ENCODE measurements at regions not wholly inside any gene's neighbourhood (a gene's known extent, or its start where the extent isn't known, plus 50 kb on each side); places are given as distances from the start of the nearest gene placed in this dataset.

GRCh38 chr14:82626156-82627066, 1092.8 kb upstream of the SEL1L start:
- no peak for TF ChIP-seq CTCF (IDR thresholded peaks at IDR 0.05)
- TF ChIP-seq POLR2A (IDR thresholded peaks at IDR 0.05) = no peak
